DND-41 (cell line): ENCODE measurements at regions not wholly inside any gene's neighbourhood (a gene's known extent, or its start where the extent isn't known, plus 50 kb on each side); places are given as distances from the start of the nearest gene placed in this dataset.

Experiments used
- EZH2 ChIP-seq: IDR thresholded peaks from 3 replicates; pipeline ENCODE4 v1.6.1; 2012; ENCODE audit warnings: borderline replicate concordance, low read depth, mild to moderate bottlenecking, moderate library complexity, low read length, inconsistent platforms; ENCODE audit not compliant: severe bottlenecking
- TF ChIP-seq, protein P1 (sequence below): IDR thresholded peaks from 2 replicates; pipeline ENCODE4 v1.5.1; 2012; ENCODE audit warnings: borderline replicate concordance, low read length, moderate library complexity, mild to moderate bottlenecking; ENCODE audit not compliant: poor library complexity, severe bottlenecking; ENCODE audit errors: extremely low read depth

- TF ChIP-seq, protein P1, sequence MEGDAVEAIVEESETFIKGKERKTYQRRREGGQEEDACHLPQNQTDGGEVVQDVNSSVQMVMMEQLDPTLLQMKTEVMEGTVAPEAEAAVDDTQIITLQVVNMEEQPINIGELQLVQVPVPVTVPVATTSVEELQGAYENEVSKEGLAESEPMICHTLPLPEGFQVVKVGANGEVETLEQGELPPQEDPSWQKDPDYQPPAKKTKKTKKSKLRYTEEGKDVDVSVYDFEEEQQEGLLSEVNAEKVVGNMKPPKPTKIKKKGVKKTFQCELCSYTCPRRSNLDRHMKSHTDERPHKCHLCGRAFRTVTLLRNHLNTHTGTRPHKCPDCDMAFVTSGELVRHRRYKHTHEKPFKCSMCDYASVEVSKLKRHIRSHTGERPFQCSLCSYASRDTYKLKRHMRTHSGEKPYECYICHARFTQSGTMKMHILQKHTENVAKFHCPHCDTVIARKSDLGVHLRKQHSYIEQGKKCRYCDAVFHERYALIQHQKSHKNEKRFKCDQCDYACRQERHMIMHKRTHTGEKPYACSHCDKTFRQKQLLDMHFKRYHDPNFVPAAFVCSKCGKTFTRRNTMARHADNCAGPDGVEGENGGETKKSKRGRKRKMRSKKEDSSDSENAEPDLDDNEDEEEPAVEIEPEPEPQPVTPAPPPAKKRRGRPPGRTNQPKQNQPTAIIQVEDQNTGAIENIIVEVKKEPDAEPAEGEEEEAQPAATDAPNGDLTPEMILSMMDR, result no peak
- TF ChIP-seq EZH2, result no peak
Measured at GRCh38 chr11:23155503-23155902, 295.2 kb upstream of the CCDC179 start.
